OCI-LY7 (cell line): ENCODE measurements at regions not wholly inside any gene's neighbourhood (a gene's known extent, or its start where the extent isn't known, plus 50 kb on each side); places are given as distances from the start of the nearest gene placed in this dataset.
"Not testable (repeated sequence)": the region's sequence is repeated elsewhere in the genome, so short reads cannot be mapped to it uniquely, and the experiment has no call there.

Experiments used
- BruUV-seq: library from RNA; stranded (reverse); fragments of 400-500 nt; replicated peaks from 2 replicates; lab custom pipeline; 2021; lab: Mats Ljungman, UMichigan
- CTCF ChIA-PET: fragments of 300-600 bp; sonication (Branson Sonifier 250); formaldehyde crosslinking; loops from one replicate; lab custom pipeline; 2022; ENCODE audit warnings: antibody characterized with exemption; ENCODE audit not compliant: unreplicated experiment; lab: Charles Lee
- POLR2A ChIA-PET: fragments of 300-600 bp; sonication (Branson Sonifier 250); formaldehyde crosslinking; loops from one replicate; lab custom pipeline; 2022; ENCODE audit warnings: antibody characterized with exemption; lab: Charles Lee
- DNase-seq: peaks from one replicate; pipeline ENCODE4 v3.0.0-alpha.2; 2015; ENCODE audit warnings: low spot score
- H2AFZ ChIP-seq: fragments of 200-600 bp; sonication (generic), shearing (Covaris generic); 2 replicates; pipeline ENCODE4 v1.6.1; 2014; ENCODE audit warnings: mild to moderate bottlenecking, antibody characterized with exemption, low read length, moderate library complexity
- H3K27ac ChIP-seq: fragments of 200-600 bp; sonication (generic); 2 replicates; pipeline ENCODE4 v1.5.1; 2014; ENCODE audit warnings: mixed run types, low read depth, mild to moderate bottlenecking, moderate library complexity, low read length, inconsistent platforms; ENCODE audit not compliant: poor library complexity, severe bottlenecking
- H3K36me3 ChIP-seq: fragments of 200-600 bp; sonication (generic); 2 replicates; pipeline ENCODE4 v1.6.1; 2014; ENCODE audit warnings: mild to moderate bottlenecking, antibody characterized with exemption, low read length, moderate library complexity, mixed read lengths; ENCODE audit not compliant: insufficient read depth
- H3K4me1 ChIP-seq: fragments of 200-600 bp; sonication (generic); 2 replicates; pipeline ENCODE4 v1.5.1; 2014; ENCODE audit warnings: mild to moderate bottlenecking, low read length; ENCODE audit not compliant: insufficient read depth, poor library complexity, severe bottlenecking
- H3K4me2 ChIP-seq: fragments of 200-600 bp; sonication (generic); 2 replicates; pipeline ENCODE4 v1.6.1; 2014; ENCODE audit warnings: mild to moderate bottlenecking, low read length
- H3K4me3 ChIP-seq: fragments of 200-600 bp; sonication (generic); 2 replicates; pipeline ENCODE4 v1.5.1; 2014; ENCODE audit warnings: mild to moderate bottlenecking, low read depth, low read length; ENCODE audit not compliant: poor library complexity, severe bottlenecking
- H3K79me2 ChIP-seq: fragments of 200-600 bp; sonication (generic); 2 replicates; pipeline ENCODE4 v1.6.1; 2016; ENCODE audit warnings: low read depth, mild to moderate bottlenecking, low read length, moderate library complexity, mixed read lengths; ENCODE audit not compliant: insufficient read depth
- H3K9me2 ChIP-seq: fragments of 200-600 bp; sonication (generic); 2 replicates; pipeline ENCODE4 v1.6.1; 2016; ENCODE audit warnings: mild to moderate bottlenecking, low read length, mixed read lengths; ENCODE audit not compliant: insufficient read depth
- H3K9me3 ChIP-seq: fragments of 200-600 bp; sonication (generic); 2 replicates; pipeline ENCODE4 v1.6.1; 2014; ENCODE audit warnings: mild to moderate bottlenecking, mixed run types, low read length, mixed read lengths
- H4K20me1 ChIP-seq: fragments of 200-600 bp; sonication (generic); 2 replicates; pipeline ENCODE4 v1.6.1; 2014; ENCODE audit warnings: mild to moderate bottlenecking, antibody characterized with exemption, low read length, moderate library complexity, mixed read lengths; ENCODE audit not compliant: insufficient read depth
- EZH2phosphoT487 ChIP-seq: fragments of 200-600 bp; sonication (generic); IDR thresholded peaks from 2 replicates; pipeline ENCODE4 v1.6.1; 2018; ENCODE audit warnings: low read depth, borderline replicate concordance, mild to moderate bottlenecking, mixed run types, antibody characterized with exemption, low read length, moderate library complexity, mixed read lengths
- intact Hi-C: fragments of 100-400 bp; cut with micrococcal nuclease; formaldehyde crosslinking; loops from one replicate; pipeline ENCODE4 v1.10.0; 2022; ENCODE audit not compliant: unreplicated experiment
- TF ChIP-seq, protein P1 (sequence below): fragments of 200-600 bp; sonication (generic); conservative IDR thresholded peaks from 2 replicates; pipeline ENCODE4 v1.5.1; 2014; ENCODE audit warnings: mild to moderate bottlenecking, antibody characterized with exemption, low read length, moderate library complexity, mixed read lengths

DNA sequence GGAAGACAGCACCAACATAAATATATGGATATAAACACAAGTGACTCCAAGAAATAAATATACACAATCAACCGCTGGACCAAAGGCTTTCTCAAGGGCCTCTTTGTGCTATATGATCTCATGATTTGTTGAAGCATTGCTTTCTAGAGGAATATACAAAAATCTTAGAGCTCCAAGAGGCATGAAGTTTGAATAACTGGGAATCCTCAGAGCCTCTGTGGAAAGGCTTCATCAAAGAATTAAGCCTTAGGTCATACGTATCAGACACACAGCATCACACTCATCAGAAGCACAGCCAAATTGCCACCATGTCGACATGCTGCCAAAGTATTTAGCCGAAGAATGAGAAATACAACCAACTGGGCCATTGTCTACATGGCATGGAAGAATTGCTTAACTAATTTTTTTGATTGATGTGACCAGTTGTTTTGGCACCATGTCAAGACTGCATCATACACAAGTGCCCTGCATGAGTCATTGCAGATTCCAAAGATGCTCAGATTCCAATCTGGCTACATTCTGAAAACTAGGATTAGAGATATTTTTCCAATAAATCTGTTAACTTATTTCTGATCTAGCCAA, 860.6 kb upstream of the ZEB2 start:
- Histone ChIP-seq H3K4me2 (no peak overlapping the region), H3K4me3 (no peak overlapping the region), H4K20me1 (no peaks in the 10 kb centered on the region), H3K36me3 (no peaks in the 10 kb centered on the region), H3K9me2 (no peaks in the 10 kb centered on the region), H2AFZ (no peak overlapping the region), H3K79me2 (no peaks in the 10 kb centered on the region), H3K4me1 (no peaks in the 10 kb centered on the region), H3K9me3 (no peaks in the 10 kb centered on the region), H3K27ac (no peak overlapping the region)
- CTCF ChIA-PET, result no interaction called here
- DNase-seq, result no peak
- intact Hi-C loops, result no loop called here
- BruUV-seq, result no TSS peak
- POLR2A ChIA-PET, result interaction anchor here (0.5 to 0.7 kb wide), 3 partner anchors 344 to 1619 kb away, joined by 3 to 4 read pairs (median 4); no protein-coding TSS in a partner anchor
- TF ChIP-seq EZH2phosphoT487, result no peak

DNA sequence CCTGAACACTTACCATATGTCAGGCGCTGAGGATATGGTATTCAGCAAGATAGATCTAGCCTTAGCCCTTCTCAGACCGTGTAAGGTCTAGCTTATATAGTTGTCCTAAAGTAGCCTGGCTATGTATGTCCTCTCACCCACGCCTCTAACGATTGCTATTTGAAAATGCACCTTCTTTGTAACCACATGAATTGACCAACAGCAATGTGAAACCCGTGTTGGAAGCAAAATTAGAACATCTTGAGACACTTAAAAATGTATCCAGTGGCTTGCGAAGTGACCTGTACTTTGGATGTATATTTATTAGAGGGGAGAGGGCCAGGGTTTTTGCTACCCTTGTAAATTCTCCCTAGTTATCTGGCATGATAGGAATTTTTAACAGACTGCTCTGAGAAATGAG, 860.0 kb upstream of the ZEB2 start:
- no peaks in the 10 kb centered on the region for H3K4me1 ChIP-seq
- no peaks in the 10 kb centered on the region for H3K9me3 ChIP-seq
- H4K20me1 ChIP-seq, result no peaks in the 10 kb centered on the region
- no peak for TF ChIP-seq EZH2phosphoT487
- TF ChIP-seq, protein P1, sequence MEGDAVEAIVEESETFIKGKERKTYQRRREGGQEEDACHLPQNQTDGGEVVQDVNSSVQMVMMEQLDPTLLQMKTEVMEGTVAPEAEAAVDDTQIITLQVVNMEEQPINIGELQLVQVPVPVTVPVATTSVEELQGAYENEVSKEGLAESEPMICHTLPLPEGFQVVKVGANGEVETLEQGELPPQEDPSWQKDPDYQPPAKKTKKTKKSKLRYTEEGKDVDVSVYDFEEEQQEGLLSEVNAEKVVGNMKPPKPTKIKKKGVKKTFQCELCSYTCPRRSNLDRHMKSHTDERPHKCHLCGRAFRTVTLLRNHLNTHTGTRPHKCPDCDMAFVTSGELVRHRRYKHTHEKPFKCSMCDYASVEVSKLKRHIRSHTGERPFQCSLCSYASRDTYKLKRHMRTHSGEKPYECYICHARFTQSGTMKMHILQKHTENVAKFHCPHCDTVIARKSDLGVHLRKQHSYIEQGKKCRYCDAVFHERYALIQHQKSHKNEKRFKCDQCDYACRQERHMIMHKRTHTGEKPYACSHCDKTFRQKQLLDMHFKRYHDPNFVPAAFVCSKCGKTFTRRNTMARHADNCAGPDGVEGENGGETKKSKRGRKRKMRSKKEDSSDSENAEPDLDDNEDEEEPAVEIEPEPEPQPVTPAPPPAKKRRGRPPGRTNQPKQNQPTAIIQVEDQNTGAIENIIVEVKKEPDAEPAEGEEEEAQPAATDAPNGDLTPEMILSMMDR, result no peak
- H3K36me3 ChIP-seq, result no peaks in the 10 kb centered on the region
- CTCF ChIA-PET, result no interaction called here
- no peak overlapping the region for H3K27ac ChIP-seq
- H3K4me2 ChIP-seq, result no peak overlapping the region
- no peaks in the 10 kb centered on the region for H3K9me2 ChIP-seq
- no peaks in the 10 kb centered on the region for H3K79me2 ChIP-seq
- no peak overlapping the region for H3K4me3 ChIP-seq
- no peak overlapping the region for H2AFZ ChIP-seq
- intact Hi-C loops, result no loop called here
- no peak for DNase-seq
- BruUV-seq, result no TSS peak
- POLR2A ChIA-PET, result interaction anchor here (0.5 kb wide), 1 partner anchor 1619 kb away, joined by 3 read pairs; no protein-coding TSS in a partner anchor

DNA sequence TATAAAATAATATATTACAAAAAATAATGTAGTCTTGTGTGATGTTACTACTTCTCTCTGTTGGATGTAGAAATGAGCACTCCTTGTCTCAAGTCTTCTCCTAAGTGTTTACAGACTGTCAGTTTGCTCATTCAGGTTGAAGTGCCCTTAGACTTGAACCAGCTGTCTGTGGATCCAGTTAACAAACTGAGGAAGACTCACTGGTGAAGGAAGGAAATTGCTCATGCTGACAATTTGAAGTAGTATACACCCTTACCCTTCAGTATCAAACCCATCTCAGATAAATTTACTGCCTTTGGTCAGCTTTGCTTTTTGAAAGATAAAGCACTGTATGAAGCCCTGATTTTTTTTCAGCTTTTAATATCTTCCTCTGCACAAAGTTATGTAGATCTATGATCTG, 854.2 kb upstream of the ZEB2 start:
- TF ChIP-seq, protein P1, result no peak
- TF ChIP-seq EZH2phosphoT487, result no peak
- H3K4me2 ChIP-seq, result no peak overlapping the region
- no peak for DNase-seq
- no peaks in the 10 kb centered on the region for H3K9me2 ChIP-seq
- no peaks in the 10 kb centered on the region for H3K9me3 ChIP-seq
- no peak overlapping the region for H3K4me3 ChIP-seq
- H3K79me2 ChIP-seq, result no peaks in the 10 kb centered on the region
- no peaks in the 10 kb centered on the region for H4K20me1 ChIP-seq
- BruUV-seq, result no TSS peak
- CTCF ChIA-PET, result no interaction called here
- H3K4me1 ChIP-seq, result peaks cover 3% of the 10 kb centered on the region
- H3K27ac ChIP-seq, result no peak overlapping the region
- intact Hi-C loops, result no loop called here
- POLR2A ChIA-PET, result interaction anchor here (0.5 to 1.4 kb wide), 4 partner anchors 13 to 1442 kb away, joined by 3 to 5 read pairs (median 4); no protein-coding TSS in a partner anchor
- H2AFZ ChIP-seq, result no peak overlapping the region
- no peaks in the 10 kb centered on the region for H3K36me3 ChIP-seq

DNA sequence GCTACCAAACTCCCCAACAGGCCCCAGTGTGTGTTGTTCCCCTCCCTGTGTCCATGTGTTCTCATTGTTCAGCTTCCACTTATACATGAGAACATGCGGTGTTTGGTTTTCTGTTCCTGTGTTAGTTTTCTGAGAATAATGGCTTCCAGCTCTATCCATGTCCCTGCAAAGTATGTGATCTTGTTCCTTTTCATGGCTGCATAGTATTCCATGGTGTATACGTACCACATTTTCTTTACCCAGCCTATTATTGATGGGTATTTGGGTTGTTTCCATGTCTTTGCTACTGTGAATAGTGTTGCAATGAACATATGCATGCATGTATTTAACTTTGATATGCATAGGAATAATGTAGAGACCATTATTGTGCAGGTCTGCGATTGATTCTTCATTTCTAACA, 847.4 kb upstream of the ZEB2 start:
- H3K4me1 ChIP-seq, CTCF ChIA-PET, H4K20me1 ChIP-seq, BruUV-seq, H3K4me3 ChIP-seq, H3K9me3 ChIP-seq, H3K9me2 ChIP-seq, H3K36me3 ChIP-seq, H3K79me2 ChIP-seq, intact Hi-C loops, H3K27ac ChIP-seq, DNase-seq, H3K4me2 ChIP-seq, H2AFZ ChIP-seq: not testable (repeated sequence)
- POLR2A ChIA-PET, result interaction anchor here (1.0 to 1.5 kb wide), 3 partner anchors 8 to 38 kb away, joined by 3 to 9 read pairs (median 3); no protein-coding TSS in a partner anchor
